Prostate gland (tissue), 2 donors: ENCODE measurements at regions not wholly inside any gene's neighbourhood (a gene's known extent, or its start where the extent isn't known, plus 50 kb on each side); places are given as distances from the start of the nearest gene placed in this dataset.

Experiments used
- DNase-seq: peaks from one replicate; pipeline ENCODE4 v3.0.0-alpha.2; 2019; ENCODE audit warnings: low spot score
- H3K27ac ChIP-seq, 2 donors: fragments of 200-600 bp; sonication (generic); 2 replicates each; pipeline ENCODE4 v1.5.1; 2017 to 2019
- H3K27me3 ChIP-seq: fragments of 200-600 bp; sonication (generic); replicated peaks from 2 replicates; pipeline ENCODE4 v1.5.1; 2019; ENCODE audit not compliant: insufficient read depth
- H3K36me3 ChIP-seq, 2 donors: fragments of 200-600 bp; sonication (generic); 1 replicate in 1 of 2; 2 replicates in 1 of 2; pipeline versions ENCODE4 v1.5.1 to v1.8.1; 2017 to 2019
- H3K4me1 ChIP-seq: fragments of 200-600 bp; sonication (generic); replicated peaks from 2 replicates; pipeline ENCODE4 v1.5.1; 2019
- H3K4me3 ChIP-seq, 2 donors: fragments of 200-600 bp; sonication (generic); 2 replicates each; pipeline ENCODE4 v1.5.1; 2017 to 2019
- H3K9me3 ChIP-seq: fragments of 200-600 bp; sonication (generic); 2 replicates; pipeline ENCODE4 v1.5.1; 2017
- POLR2A ChIP-seq: fragments of 450-650 bp; IDR thresholded peaks from one replicate; pipeline ENCODE4 v1.6.1; 2016; ENCODE audit warnings: antibody characterized with exemption, mild to moderate bottlenecking
- POLR2AphosphoS5 ChIP-seq: sonication (generic); formaldehyde crosslinking; IDR thresholded peaks from one replicate; pipeline ENCODE4 v1.6.1; 2017; ENCODE audit warnings: antibody characterized with exemption
- WGBS: methylation state at CpG from one replicate; pipeline ENCODE4 v1.1.5; 2018; 5-methylcytosine and 5-hydroxymethylcytosine counted together
- intact Hi-C: fragments of 100-400 bp; cut with DNase I; formaldehyde crosslinking; loops from one replicate; pipeline ENCODE4 v1.14.2; 2022
- TF ChIP-seq, protein P1 (sequence below), 4 experiments: fragments of 200-600 bp in 2 of 4; fragments of 450-650 bp in 2 of 4; sonication (generic) in 2 of 4; IDR thresholded peaks; 1 replicate in 3 of 4; 2 replicates in 1 of 4; pipeline ENCODE4 v1.5.1; 2016 to 2019; ENCODE audit warnings: antibody characterized with exemption in 4 of 4, mild to moderate bottlenecking in 2 of 4, moderate library complexity in 2 of 4

DNA sequence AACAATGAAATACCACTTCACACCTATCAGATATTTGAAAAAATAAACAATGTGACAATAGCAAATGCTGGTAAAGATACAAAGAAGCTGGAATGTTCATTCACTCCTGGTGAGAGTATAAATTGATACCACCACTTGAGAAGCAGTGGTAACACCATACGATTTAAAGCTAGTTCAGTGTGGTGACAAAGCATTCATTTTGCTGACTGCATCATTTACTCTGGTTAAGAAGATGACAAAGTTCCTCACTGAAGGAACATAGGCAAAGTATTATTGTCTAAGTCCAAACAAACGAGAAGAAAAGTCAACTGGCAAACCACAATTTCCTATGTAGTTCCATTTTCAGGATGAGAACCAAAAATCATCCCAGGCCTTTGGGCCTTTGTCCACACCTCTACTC, 102.5 kb downstream of the GEMIN8 start:
- H3K4me3 ChIP-seq = no peak overlapping the region
- no peak for TF ChIP-seq POLR2AphosphoS5
- TF ChIP-seq POLR2A = no peak
- TF ChIP-seq, protein P1, sequence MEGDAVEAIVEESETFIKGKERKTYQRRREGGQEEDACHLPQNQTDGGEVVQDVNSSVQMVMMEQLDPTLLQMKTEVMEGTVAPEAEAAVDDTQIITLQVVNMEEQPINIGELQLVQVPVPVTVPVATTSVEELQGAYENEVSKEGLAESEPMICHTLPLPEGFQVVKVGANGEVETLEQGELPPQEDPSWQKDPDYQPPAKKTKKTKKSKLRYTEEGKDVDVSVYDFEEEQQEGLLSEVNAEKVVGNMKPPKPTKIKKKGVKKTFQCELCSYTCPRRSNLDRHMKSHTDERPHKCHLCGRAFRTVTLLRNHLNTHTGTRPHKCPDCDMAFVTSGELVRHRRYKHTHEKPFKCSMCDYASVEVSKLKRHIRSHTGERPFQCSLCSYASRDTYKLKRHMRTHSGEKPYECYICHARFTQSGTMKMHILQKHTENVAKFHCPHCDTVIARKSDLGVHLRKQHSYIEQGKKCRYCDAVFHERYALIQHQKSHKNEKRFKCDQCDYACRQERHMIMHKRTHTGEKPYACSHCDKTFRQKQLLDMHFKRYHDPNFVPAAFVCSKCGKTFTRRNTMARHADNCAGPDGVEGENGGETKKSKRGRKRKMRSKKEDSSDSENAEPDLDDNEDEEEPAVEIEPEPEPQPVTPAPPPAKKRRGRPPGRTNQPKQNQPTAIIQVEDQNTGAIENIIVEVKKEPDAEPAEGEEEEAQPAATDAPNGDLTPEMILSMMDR (IDR thresholded peaks at IDR 0.05) = no peak
- no peak for DNase-seq
- 81% methylated on average over 2 of the region's 2 CpGs for WGBS
- H3K36me3 ChIP-seq = no peaks in the 10 kb centered on the region
- no peak overlapping the region for H3K27ac ChIP-seq
- no peaks in the 10 kb centered on the region for H3K9me3 ChIP-seq
- intact Hi-C loops = no loop called here
- no peaks in the 10 kb centered on the region for H3K4me1 ChIP-seq
- H3K27me3 ChIP-seq = no peaks in the 10 kb centered on the region

DNA sequence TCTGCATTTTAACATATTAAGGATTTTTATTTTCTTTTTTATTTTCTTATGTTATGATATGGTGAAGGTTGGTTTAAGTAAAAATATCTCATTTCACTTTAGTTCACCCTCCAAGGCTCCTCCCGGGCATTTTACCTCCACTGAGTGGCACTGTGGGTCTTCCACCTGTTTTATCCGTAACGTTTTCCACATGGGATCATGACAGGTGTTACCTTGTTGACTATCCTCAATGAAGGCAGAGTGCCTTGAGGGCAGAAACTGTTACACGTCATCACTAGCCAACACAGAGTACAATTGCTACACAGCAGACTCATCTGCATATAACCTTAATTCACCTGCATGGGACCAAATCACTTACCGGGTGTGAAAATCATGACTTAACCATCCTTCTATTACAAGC, 105.8 kb downstream of the GEMIN8 start:
- no peak for DNase-seq
- no peaks in the 10 kb centered on the region for H3K9me3 ChIP-seq
- TF ChIP-seq POLR2A (no peak), POLR2AphosphoS5 (no peak)
- TF ChIP-seq, protein P1 (IDR thresholded peaks at IDR 0.05) = no peak

DNA sequence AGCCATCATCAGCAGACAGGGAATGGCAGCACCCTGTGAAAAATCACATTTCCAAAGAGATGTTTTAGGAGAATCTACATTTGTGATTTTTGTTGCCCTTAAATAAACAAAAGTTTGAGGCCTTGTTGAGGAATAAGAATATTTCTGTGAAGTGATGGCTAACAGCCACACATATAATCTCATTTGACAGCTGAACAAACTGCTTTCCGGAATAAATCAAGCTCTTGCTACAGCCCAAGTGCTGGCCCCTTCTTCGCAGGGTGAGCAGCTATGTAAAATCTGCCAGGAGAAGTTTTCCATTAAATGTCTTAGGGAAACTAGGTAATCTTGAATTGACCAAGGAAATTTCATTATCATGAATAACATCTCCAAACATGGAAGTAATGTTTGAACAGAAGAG, 106.4 kb upstream of the GPM6B start:
- no peak overlapping the region for H3K4me3 ChIP-seq
- no peaks in the 10 kb centered on the region for H3K9me3 ChIP-seq
- H3K27me3 ChIP-seq = no peaks in the 10 kb centered on the region
- 30% methylated on average over 2 of the region's 2 CpGs for WGBS
- H3K36me3 ChIP-seq = no peaks in the 10 kb centered on the region
- no peak for DNase-seq
- H3K27ac ChIP-seq = no peak overlapping the region
- no peaks in the 10 kb centered on the region for H3K4me1 ChIP-seq
- TF ChIP-seq POLR2AphosphoS5 (no peak), POLR2A (no peak)
- TF ChIP-seq, protein P1 (IDR thresholded peaks at IDR 0.05) = no peak
- intact Hi-C loops = no loop called here

More for the DNA sequence above, 105.8 kb downstream of the GEMIN8 start:
- H3K36me3 ChIP-seq = no peaks in the 10 kb centered on the region
- H3K4me3 ChIP-seq = no peak overlapping the region
- no peaks in the 10 kb centered on the region for H3K27me3 ChIP-seq
- no peaks in the 10 kb centered on the region for H3K4me1 ChIP-seq
- WGBS = 59% methylated on average over 5 of the region's 5 CpGs
- no peak overlapping the region for H3K27ac ChIP-seq
- intact Hi-C loops = no loop called here

DNA sequence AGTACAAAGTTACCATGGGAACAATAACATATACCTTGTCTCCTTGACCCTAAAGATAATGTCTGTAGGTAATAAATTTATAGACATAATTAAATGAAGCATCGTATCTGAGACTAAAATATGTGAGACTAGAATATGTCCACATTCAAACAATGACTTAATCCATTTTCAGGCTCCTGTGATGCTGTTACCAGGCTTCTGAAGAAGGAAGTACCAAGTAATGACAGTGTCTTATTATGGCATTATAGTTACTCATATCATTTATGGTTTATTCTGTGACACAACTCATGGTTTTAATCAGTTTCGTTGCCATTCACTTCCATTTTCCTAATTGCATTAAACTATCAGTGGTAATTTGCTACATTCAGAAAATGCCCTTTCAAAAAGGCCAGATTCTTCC, 100.6 kb upstream of the GPM6B start:
- intact Hi-C loops = no loop called here
- Histone ChIP-seq H3K27me3 (no peaks in the 10 kb centered on the region), H3K9me3 (no peaks in the 10 kb centered on the region), H3K4me3 (no peak overlapping the region), H3K36me3 (no peaks in the 10 kb centered on the region), H3K4me1 (no peaks in the 10 kb centered on the region), H3K27ac (no peak overlapping the region)
- no peak for DNase-seq
- 62% methylated on average over 2 of the region's 2 CpGs for WGBS
- no peak for TF ChIP-seq POLR2AphosphoS5

DNA sequence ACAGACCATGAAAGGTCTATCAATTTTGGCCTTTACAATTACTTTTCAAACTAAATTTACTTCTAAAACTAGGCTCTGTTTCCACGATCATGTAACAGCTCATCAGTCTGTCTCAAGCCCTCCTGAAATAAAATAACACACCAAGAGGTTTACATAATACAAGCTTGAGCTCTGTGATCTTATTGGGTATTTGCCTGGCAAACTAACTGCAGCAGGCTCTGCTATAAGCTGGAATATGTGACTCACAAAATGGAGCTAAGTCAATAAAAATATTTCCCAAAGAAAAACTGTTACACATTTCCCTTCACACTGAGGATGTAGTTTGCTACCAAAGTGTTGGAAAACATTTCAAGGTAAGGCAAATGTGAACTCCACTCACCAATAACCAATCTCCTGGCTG, 94.7 kb upstream of the GPM6B start:
- WGBS = 59% methylated on average over 1 of the region's 1 CpG
- Histone ChIP-seq H3K9me3 (no peaks in the 10 kb centered on the region), H3K4me1 (no peaks in the 10 kb centered on the region), H3K4me3 (no peak overlapping the region), H3K27ac (no peak overlapping the region), H3K36me3 (no peaks in the 10 kb centered on the region), H3K27me3 (no peaks in the 10 kb centered on the region)
- no peak for DNase-seq
- intact Hi-C loops = no loop called here
- no peak for TF ChIP-seq POLR2AphosphoS5
- no peak for TF ChIP-seq POLR2A
- TF ChIP-seq, protein P1 (IDR thresholded peaks at IDR 0.05) = no peak
